ENCODE measurements at regions not wholly inside any gene's neighbourhood (a gene's known extent, or its start where the extent isn't known, plus 50 kb on each side); places are given as distances from the start of the nearest gene placed in this dataset.

DNA sequence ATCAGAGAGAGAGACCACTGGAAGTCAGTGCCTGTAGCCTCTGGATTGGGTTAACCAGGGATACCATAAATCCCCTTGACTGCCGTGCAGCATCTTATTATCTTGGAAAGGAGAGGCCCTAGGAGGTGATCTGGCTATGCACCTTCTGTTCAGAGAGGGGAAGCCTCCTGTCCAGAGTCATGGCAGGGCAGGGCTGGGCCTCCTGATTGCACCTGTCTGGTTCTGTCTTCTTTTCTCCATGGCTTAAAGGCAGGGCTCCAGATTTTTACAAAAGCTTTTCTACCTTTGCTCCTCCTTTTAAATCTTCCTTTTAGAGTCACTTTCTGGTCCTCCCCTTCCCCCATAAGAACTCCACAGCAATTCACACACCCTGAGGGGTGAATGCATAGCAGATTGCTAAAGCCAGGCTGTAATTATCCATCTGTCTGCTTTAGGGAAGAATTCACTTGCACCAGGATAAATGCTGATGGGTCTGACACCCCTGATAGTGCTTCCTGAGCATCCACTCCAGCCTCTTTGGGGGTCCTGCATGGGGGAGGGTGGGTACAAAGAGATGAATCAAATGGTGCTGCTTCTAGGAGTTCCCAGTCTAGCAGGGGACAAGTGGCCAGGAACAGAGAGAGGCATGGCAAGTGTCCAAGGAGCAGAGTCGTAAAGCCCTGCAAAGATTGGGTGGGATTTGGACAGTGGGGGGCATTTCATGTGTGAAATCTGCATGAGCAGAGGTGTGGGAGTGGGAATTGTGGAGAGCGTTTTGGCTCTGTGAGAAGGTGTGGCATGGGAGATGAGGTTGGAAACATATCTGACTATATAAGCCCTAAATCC is 141.3 kb upstream of the ALDH1B1 start:
- 43 to 60% (median 49%) methylated on average over 3 of the region's 3 CpGs for WGBS, 4 donors
- Histone ChIP-seq H3K4me1 (no peaks in the 10 kb centered on the region), H3K27me3 (no peaks in the 10 kb centered on the region), H3K4me3 (no peak overlapping the region), H3K9me3 (peaks cover 0 to 5% (median 0%) of the 10 kb centered on the region in 12 donors), H3K36me3 (no peaks in the 10 kb centered on the region), H3K27ac (no peak overlapping the region)
- TF ChIP-seq, protein P1, sequence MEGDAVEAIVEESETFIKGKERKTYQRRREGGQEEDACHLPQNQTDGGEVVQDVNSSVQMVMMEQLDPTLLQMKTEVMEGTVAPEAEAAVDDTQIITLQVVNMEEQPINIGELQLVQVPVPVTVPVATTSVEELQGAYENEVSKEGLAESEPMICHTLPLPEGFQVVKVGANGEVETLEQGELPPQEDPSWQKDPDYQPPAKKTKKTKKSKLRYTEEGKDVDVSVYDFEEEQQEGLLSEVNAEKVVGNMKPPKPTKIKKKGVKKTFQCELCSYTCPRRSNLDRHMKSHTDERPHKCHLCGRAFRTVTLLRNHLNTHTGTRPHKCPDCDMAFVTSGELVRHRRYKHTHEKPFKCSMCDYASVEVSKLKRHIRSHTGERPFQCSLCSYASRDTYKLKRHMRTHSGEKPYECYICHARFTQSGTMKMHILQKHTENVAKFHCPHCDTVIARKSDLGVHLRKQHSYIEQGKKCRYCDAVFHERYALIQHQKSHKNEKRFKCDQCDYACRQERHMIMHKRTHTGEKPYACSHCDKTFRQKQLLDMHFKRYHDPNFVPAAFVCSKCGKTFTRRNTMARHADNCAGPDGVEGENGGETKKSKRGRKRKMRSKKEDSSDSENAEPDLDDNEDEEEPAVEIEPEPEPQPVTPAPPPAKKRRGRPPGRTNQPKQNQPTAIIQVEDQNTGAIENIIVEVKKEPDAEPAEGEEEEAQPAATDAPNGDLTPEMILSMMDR (IDR thresholded peaks at IDR 0.05), result no peak
- TF ChIP-seq POLR2A (IDR thresholded peaks at IDR 0.05), result no peak
- ATAC-seq (no peak), DNase-seq (no peak)
- intact Hi-C loops (cut with DNase I), result loop anchor here in 1 of 10 donors (10.0 kb wide), 1 partner anchor 136 kb away; no protein-coding TSS in a partner anchor

DNA sequence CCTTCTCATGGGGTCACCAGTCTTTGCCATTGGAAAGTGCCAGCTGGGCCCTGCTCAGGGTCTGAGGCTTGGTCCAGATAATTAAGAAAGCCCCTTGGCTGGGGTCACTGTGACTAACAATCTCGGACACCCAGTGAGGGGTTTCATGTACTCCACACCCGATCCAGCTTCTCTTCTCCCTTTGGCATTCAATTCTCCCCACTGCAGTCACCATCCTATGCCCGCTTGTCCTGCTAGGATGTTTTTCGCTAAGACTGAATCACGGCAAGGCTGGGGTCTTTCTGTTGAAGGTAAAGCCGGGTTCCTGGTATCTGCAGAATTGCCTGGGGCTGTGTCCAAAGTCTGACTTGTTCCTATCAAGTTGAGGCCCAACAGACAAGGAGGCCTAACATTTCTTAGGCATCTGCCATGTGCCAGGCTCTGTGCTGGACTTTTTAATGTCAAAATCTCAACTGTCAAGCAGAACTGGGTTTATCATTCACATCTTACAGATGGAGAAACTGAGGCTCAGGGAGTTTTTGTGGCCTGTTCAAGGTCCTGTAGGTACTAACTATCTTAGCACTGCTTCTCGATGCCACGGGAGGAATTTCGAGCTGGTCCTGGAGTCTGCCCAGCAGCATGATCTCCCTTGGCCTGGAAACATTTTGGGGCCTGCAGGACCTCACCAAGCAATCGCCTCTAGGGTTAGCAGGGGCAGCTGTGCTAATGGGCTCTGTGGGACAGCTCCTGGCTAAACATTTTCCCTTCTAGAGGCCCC is 142.0 kb upstream of the ALDH1B1 start:
- Histone ChIP-seq H3K4me1 (no peaks in the 10 kb centered on the region), H3K27ac (no peak overlapping the region), H3K36me3 (no peaks in the 10 kb centered on the region), H3K4me3 (no peak overlapping the region), H3K27me3 (no peaks in the 10 kb centered on the region), H3K9me3 (peaks cover 0 to 5% (median 0%) of the 10 kb centered on the region in 12 donors)
- DNase-seq (no peak), ATAC-seq (no peak)
- intact Hi-C loops (cut with DNase I), result loop anchor here in 1 of 10 donors (10.0 kb wide), 1 partner anchor 136 kb away; no protein-coding TSS in a partner anchor
- TF ChIP-seq POLR2A (IDR thresholded peaks at IDR 0.05), result no peak
- TF ChIP-seq, protein P1 (IDR thresholded peaks at IDR 0.05), result no peak
- 78 to 87% (median 82%) methylated on average over 10 of the region's 10 CpGs for WGBS, 4 donors

DNA sequence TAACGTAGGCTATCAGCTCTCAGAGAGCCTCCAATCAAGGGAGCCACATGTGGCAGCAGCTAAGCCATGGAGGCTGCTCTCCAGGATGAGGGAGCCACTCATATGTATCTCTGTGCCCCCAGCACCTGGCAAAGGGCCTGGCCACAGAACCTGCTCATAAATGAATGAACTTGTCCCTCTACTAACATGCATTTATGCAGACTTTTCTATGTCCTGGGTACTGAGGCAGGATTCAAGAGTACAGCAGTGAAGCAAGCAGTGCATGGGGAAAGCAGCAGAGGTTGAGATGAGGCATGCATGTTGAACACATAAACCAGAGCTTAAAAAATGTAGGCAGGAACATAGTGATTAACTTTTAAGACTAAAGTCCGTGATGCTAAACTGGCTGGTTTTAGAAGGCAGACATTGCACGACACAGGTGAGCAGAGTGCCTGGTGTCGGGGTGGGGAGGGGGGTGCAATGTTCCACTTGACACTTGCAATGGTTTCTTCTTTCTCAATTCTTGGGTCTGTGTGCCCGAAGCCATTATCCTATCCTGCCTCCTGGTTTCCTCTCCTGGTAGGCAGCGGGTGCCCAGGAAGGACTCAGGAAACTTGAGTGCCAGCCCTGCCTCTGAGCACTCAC is 142.8 kb upstream of the ALDH1B1 start:
- no peaks in the 10 kb centered on the region for H3K36me3 ChIP-seq
- no peak overlapping the region for H3K27ac ChIP-seq
- no peaks in the 10 kb centered on the region for H3K4me1 ChIP-seq
- no peak for TF ChIP-seq POLR2A (IDR thresholded peaks at IDR 0.05)
- TF ChIP-seq, protein P1 (IDR thresholded peaks at IDR 0.05), result no peak
- DNase-seq (no peak), ATAC-seq (no peak)
- H3K4me3 ChIP-seq, result no peak overlapping the region
- no peaks in the 10 kb centered on the region for H3K27me3 ChIP-seq
- WGBS, 4 donors, result 78 to 90% (median 84%) methylated on average over 6 of the region's 6 CpGs
- H3K9me3 ChIP-seq, result peaks cover 0 to 5% (median 0%) of the 10 kb centered on the region in 12 donors
- intact Hi-C loops (cut with DNase I), result loop anchor here in 1 of 10 donors (10.0 kb wide), 1 partner anchor 135 kb away; no protein-coding TSS in a partner anchor
